H1 (cell line): ENCODE measurements at regions not wholly inside any gene's neighbourhood (a gene's known extent, or its start where the extent isn't known, plus 50 kb on each side); places are given as distances from the start of the nearest gene placed in this dataset.
A peak's percentile ranks its signal among the peaks of the same experiment; 100 is the strongest.

Source experiments
- CTCF ChIA-PET: fragments of 300-600 bp; sonication (Branson Sonifier 250); formaldehyde crosslinking; loops from one replicate; lab custom pipeline; 2021; ENCODE audit not compliant: partially characterized antibody; lab: Charles Lee
- POLR2A ChIA-PET: fragments of 300-600 bp; sonication (Branson Sonifier 250); formaldehyde crosslinking; loops from one replicate; lab custom pipeline; 2021; ENCODE audit warnings: inconsistent platforms; ENCODE audit not compliant: partially characterized antibody; lab: Charles Lee
- DNase-seq, 2 experiments: peaks; one replicate each; pipeline versions ENCODE4 v3.0.0 to v3.0.0-alpha.2; 2010 to 2022; ENCODE audit warnings: low spot score in 2 of 2, low read depth in 1 of 2, mixed read lengths in 1 of 2
- FAIRE-seq: peaks from 2 replicates; lab custom pipeline; 2011; peaks lifted over from hg19 to GRCh38; lab: Jason Lieb, UNC
- H2AFZ ChIP-seq: 2 replicates; pipeline ENCODE4 v1.8.1; 2012; ENCODE audit warnings: low read length, inconsistent platforms
- H2AK5ac ChIP-seq: 2 replicates; pipeline ENCODE4 v1.6.1; 2013; ENCODE audit warnings: low read depth, low read length
- H2BK120ac ChIP-seq: replicated peaks from 2 replicates; pipeline ENCODE3; 2013; ENCODE audit warnings: low read depth, low read length, inconsistent platforms
- H2BK12ac ChIP-seq: 2 replicates; pipeline ENCODE4 v1.6.1; 2013; ENCODE audit warnings: low read depth, low read length
- H2BK15ac ChIP-seq: 2 replicates; pipeline ENCODE4 v1.6.1; 2013; ENCODE audit warnings: low read length
- H2BK20ac ChIP-seq: 2 replicates; pipeline ENCODE4 v1.6.1; 2013; ENCODE audit warnings: low read length
- H2BK5ac ChIP-seq: 2 replicates; pipeline ENCODE4 v1.6.1; 2013; ENCODE audit warnings: low read depth, low read length
- H3K14ac ChIP-seq: 2 replicates; pipeline ENCODE4 v1.6.1; 2013; ENCODE audit warnings: inconsistent platforms; ENCODE audit not compliant: insufficient read length
- H3K18ac ChIP-seq: 2 replicates; pipeline ENCODE4 v1.6.1; 2013; ENCODE audit warnings: low read length; ENCODE audit errors: extremely low read depth
- H3K23ac ChIP-seq: 2 replicates; pipeline ENCODE4 v1.6.1; 2013; ENCODE audit warnings: inconsistent platforms; ENCODE audit not compliant: insufficient read length
- H3K23me2 ChIP-seq: 2 replicates; pipeline ENCODE4 v1.6.1; 2013; ENCODE audit warnings: low read depth, low read length
- H3K27ac ChIP-seq: 2 replicates; pipeline ENCODE4 v1.6.1; 2011; ENCODE audit warnings: low read depth, low read length, inconsistent platforms
- H3K27me3 ChIP-seq, 4 experiments: replicated peaks in 1 of 4; 1 replicate in 1 of 4; 2 replicates in 3 of 4; pipeline versions ENCODE4 v1.6.1 to v1.8.1; 2011 to 2013; ENCODE audit warnings: low read length in 3 of 4, mild to moderate bottlenecking in 3 of 4, inconsistent platforms in 2 of 4, mixed read lengths in 2 of 4, moderate library complexity in 1 of 4; ENCODE audit not compliant: control insufficient read depth in 3 of 4, insufficient read depth in 3 of 4; ENCODE audit errors: extremely low read depth in 1 of 4
- H3K36me3 ChIP-seq, 4 experiments: 2 replicates each; pipeline versions ENCODE4 v1.6.1 to v1.8.1; 2011 to 2013; ENCODE audit warnings: mild to moderate bottlenecking in 4 of 4, low read length in 3 of 4, moderate library complexity in 2 of 4, control low read depth in 1 of 4, inconsistent platforms in 1 of 4; ENCODE audit not compliant: insufficient read depth in 4 of 4, control insufficient read depth in 2 of 4
- H3K4ac ChIP-seq: replicated peaks from 2 replicates; pipeline ENCODE3; 2013; ENCODE audit warnings: low read length, low read depth, mixed read lengths, inconsistent platforms; ENCODE audit not compliant: insufficient read length
- H3K4me1 ChIP-seq, 4 experiments: replicated peaks in 1 of 4; 1 replicate in 1 of 4; 2 replicates in 3 of 4; pipeline versions ENCODE4 v1.6.1 to v1.8.1; 2011 to 2013; ENCODE audit warnings: low read length in 3 of 4, inconsistent platforms in 2 of 4, mixed read lengths in 1 of 4; ENCODE audit not compliant: insufficient read depth in 4 of 4, control insufficient read depth in 3 of 4
- H3K4me2 ChIP-seq, 2 experiments: 2 replicates each; pipeline versions ENCODE4 v1.6.1 to v1.8.1; 2011 to 2013; ENCODE audit warnings: low read depth in 2 of 2, low read length in 2 of 2, control low read depth in 1 of 2, inconsistent platforms in 1 of 2, mild to moderate bottlenecking in 1 of 2; ENCODE audit not compliant: insufficient read depth in 1 of 2
- H3K4me3 ChIP-seq, 4 experiments: fragments of 200-600, 300-600 bp in 1 of 4; sonication (generic), shearing (Covaris generic), sonication (Bioruptor Twin) in 1 of 4; 2 replicates each; pipeline versions ENCODE4 v1.5.1 to v1.8.1; 2011 to 2016; ENCODE audit warnings: low read length in 4 of 4, low read depth in 3 of 4, control low read depth in 2 of 4, inconsistent platforms in 2 of 4, mild to moderate bottlenecking in 2 of 4, mixed read lengths in 1 of 4, moderate library complexity in 1 of 4; ENCODE audit not compliant: insufficient read depth in 2 of 4; ENCODE audit errors: extremely low read depth in 1 of 4
- H3K56ac ChIP-seq: replicated peaks from 2 replicates; pipeline ENCODE3; 2013; ENCODE audit warnings: low read depth, mild to moderate bottlenecking, mixed read lengths, low read length, inconsistent platforms; ENCODE audit not compliant: insufficient read length
- H3K79me1 ChIP-seq: 2 replicates; pipeline ENCODE4 v1.6.1; 2013; ENCODE audit warnings: low read depth, low read length, control low read depth
- H3K79me2 ChIP-seq, 2 experiments: 2 replicates each; pipeline versions ENCODE4 v1.6.1 to v1.8.1; 2012 to 2013; ENCODE audit warnings: low read length in 2 of 2, mild to moderate bottlenecking in 2 of 2, inconsistent platforms in 1 of 2; ENCODE audit not compliant: insufficient read depth in 2 of 2, control insufficient read depth in 1 of 2
- H3K9ac ChIP-seq, 4 experiments: replicated peaks in 1 of 4; 1 replicate in 1 of 4; 2 replicates in 3 of 4; pipeline versions ENCODE4 v1.6.1 to v1.8.1; 2011 to 2013; ENCODE audit warnings: low read depth in 3 of 4, low read length in 3 of 4, control low read depth in 2 of 4, mild to moderate bottlenecking in 2 of 4, moderate library complexity in 2 of 4, inconsistent platforms in 1 of 4; ENCODE audit errors: extremely low read depth in 1 of 4
- H3K9me3 ChIP-seq, 2 experiments: 2 replicates each; pipeline versions ENCODE4 v1.6.1 to v1.8.1; 2012 to 2013; ENCODE audit warnings: mild to moderate bottlenecking in 2 of 2, moderate library complexity in 2 of 2, control low read depth in 1 of 2, inconsistent platforms in 1 of 2, low read depth in 1 of 2, low read length in 1 of 2, mixed read lengths in 1 of 2; ENCODE audit not compliant: insufficient read depth in 2 of 2
- H4K20me1 ChIP-seq, 2 experiments: replicated peaks in 1 of 2; 2 replicates each; pipeline versions ENCODE3 to v1.8.1; 2011 to 2013; ENCODE audit warnings: inconsistent platforms in 2 of 2, low read length in 2 of 2, mild to moderate bottlenecking in 1 of 2; ENCODE audit not compliant: insufficient read depth in 2 of 2, control insufficient read depth in 1 of 2
- H4K5ac ChIP-seq: 2 replicates; pipeline ENCODE4 v1.6.1; 2013; ENCODE audit warnings: low read length, low read depth, mixed read lengths, inconsistent platforms; ENCODE audit not compliant: insufficient read length
- H4K8ac ChIP-seq: 2 replicates; pipeline ENCODE4 v1.8.0; 2013; ENCODE audit warnings: mild to moderate bottlenecking, moderate library complexity, low read length, inconsistent platforms; ENCODE audit not compliant: insufficient read depth; ENCODE audit errors: extremely low read depth
- H4K91ac ChIP-seq: replicated peaks from 2 replicates; pipeline ENCODE3; 2013; ENCODE audit warnings: low read length, mixed read lengths, inconsistent platforms; ENCODE audit not compliant: insufficient read length
- CBX5 ChIP-seq: fragments of 300-800, 300-1000 bp; sonication (generic); IDR thresholded peaks from 2 replicates; pipeline ENCODE4 v1.7.1; 2016; ENCODE audit warnings: antibody characterized with exemption, low read length, low read depth
- EP300 ChIP-seq, 2 experiments: IDR thresholded peaks; 1 replicate in 1 of 2; 2 replicates in 1 of 2; pipeline ENCODE4 v1.6.1; 2011 to 2012; ENCODE audit warnings: low read depth in 2 of 2, low read length in 2 of 2, mild to moderate bottlenecking in 2 of 2, borderline replicate concordance in 1 of 2, inconsistent platforms in 1 of 2, moderate library complexity in 1 of 2
- GABPA ChIP-seq: IDR thresholded peaks from 2 replicates; pipeline ENCODE4 v1.6.1; 2011; ENCODE audit warnings: mild to moderate bottlenecking, low read length, moderate library complexity, borderline replicate concordance; ENCODE audit not compliant: insufficient read depth
- HDAC2 ChIP-seq, 2 experiments: fragments of 300-600 bp in 1 of 2; sonication (generic) in 1 of 2; IDR thresholded peaks; 2 replicates each; pipeline ENCODE4 v1.6.1; 2011 to 2012; ENCODE audit warnings: low read depth in 2 of 2, low read length in 2 of 2, mild to moderate bottlenecking in 2 of 2, moderate library complexity in 2 of 2, borderline replicate concordance in 1 of 2, inconsistent platforms in 1 of 2
- KDM5A ChIP-seq: fragments of 200-600 bp; IDR thresholded peaks from 2 replicates; pipeline ENCODE4 v1.7.1; 2012; ENCODE audit warnings: mild to moderate bottlenecking, low read length, inconsistent platforms, mixed read lengths
- MAFK ChIP-seq: IDR thresholded peaks from 2 replicates; pipeline ENCODE4 v1.6.1; 2012; ENCODE audit warnings: low read depth, mild to moderate bottlenecking, improper control_type of control experiment, low read length
- RBBP5 ChIP-seq: IDR thresholded peaks from 2 replicates; pipeline ENCODE4 v1.7.1; 2012; ENCODE audit warnings: low read depth, mild to moderate bottlenecking, inconsistent platforms, low read length, moderate library complexity, borderline replicate concordance
- SAP30 ChIP-seq: fragments of 300-600 bp; sonication (generic); IDR thresholded peaks from 2 replicates; pipeline ENCODE4 v1.7.1; 2012; ENCODE audit warnings: low read length, moderate library complexity, mild to moderate bottlenecking, inconsistent platforms; ENCODE audit not compliant: insufficient read depth, insufficient replicate concordance
- SIRT6 ChIP-seq: IDR thresholded peaks from one replicate; pipeline ENCODE4 v1.7.1; 2012; ENCODE audit warnings: low read length, inconsistent platforms
- SP2 ChIP-seq: IDR thresholded peaks from 2 replicates; pipeline ENCODE4 v1.6.1; 2012; ENCODE audit warnings: mild to moderate bottlenecking, low read length, inconsistent platforms
- WGBS, 2 experiments: shearing (Covaris generic) in 1 of 2; methylation state at CpG; one replicate each; pipeline versions ENCODE4 v1.1.6 to v1.1.7; 2013 to 2015; ENCODE audit warnings: low lambda C conversion rate in 2 of 2, mixed read lengths in 2 of 2, inconsistent platforms in 1 of 2, low coverage in 1 of 2, missing lambda C conversion rate in 1 of 2; ENCODE audit not compliant: insufficient replicate concordance in 2 of 2, insufficient coverage in 1 of 2, insufficient read length in 1 of 2; ENCODE audit errors: extremely low coverage in 1 of 2, missing lambda C conversion rate in 1 of 2; 5-methylcytosine and 5-hydroxymethylcytosine counted together
- TF ChIP-seq, protein P1 (sequence below): IDR thresholded peaks from 2 replicates; pipeline ENCODE4 v1.6.1; 2012; ENCODE audit warnings: low read length, inconsistent platforms

DNA sequence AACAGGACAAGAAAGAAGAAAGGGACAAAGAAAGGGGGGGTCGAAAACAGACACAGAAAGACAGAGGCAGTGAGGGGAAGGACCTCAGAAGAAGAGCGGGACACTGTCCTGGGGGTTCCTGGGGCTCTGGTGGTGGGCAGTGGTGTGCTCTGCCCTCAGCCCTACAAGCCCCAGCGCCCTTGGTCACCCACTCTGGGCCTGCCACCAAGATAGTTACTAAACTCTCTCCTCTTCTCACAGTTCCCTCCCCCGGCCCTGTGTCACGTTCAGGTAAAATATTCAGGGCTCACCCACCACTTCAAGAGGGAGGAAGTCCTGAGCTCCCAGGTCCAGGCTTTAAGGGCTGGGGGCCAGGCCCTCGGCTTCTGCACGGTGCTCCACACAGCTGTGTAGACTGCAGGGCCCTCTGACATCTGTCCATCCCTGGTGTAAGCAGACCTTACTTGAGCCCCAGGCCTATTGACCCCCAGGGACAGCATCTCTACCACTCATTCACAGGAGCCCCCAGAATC, 87.4 kb downstream of the MRPL14 start:
- Histone ChIP-seq H2AK5ac (no peak overlapping the region), H2AFZ (no peak overlapping the region), H2BK5ac (no peak overlapping the region), H3K36me3 (no peaks in the 10 kb centered on the region), H3K18ac (0 out of 2 replicates have a peak overlapping the region, but pooled peaks have one; percentile 32), H3K4me3 (no peak overlapping the region), H3K23me2 (peaks cover 8% of the 10 kb centered on the region), H3K27me3 (no peaks in the 10 kb centered on the region), H3K23ac (no peak overlapping the region), H3K9me3 (no peaks in the 10 kb centered on the region), H4K91ac (no peak overlapping the region), H3K27ac (no peak overlapping the region), H3K79me2 (no peaks in the 10 kb centered on the region), H3K4me1 (peaks cover 9 to 27% (median 15%) of the 10 kb centered on the region in 4 experiments), H2BK15ac (no peak overlapping the region), H4K5ac (no peak overlapping the region), H2BK120ac (no peak overlapping the region), H3K4me2 (no peak overlapping the region), H3K9ac (no peak overlapping the region), H2BK12ac (peak overlapping the region; percentile 84; the same call in 1 of the 2 replicates), H4K8ac (no peak overlapping the region), H4K20me1 (peaks cover 0 to 3% of the 10 kb centered on the region in 2 experiments), H2BK20ac (0 out of 2 replicates have a peak overlapping the region, but pooled peaks have one; percentile 86), H3K4ac (no peak overlapping the region), H3K56ac (no peak overlapping the region), H3K14ac (no peak overlapping the region), H3K79me1 (peaks cover 3% of the 10 kb centered on the region; the same call in 1 of the 2 replicates)
- CTCF ChIA-PET: interaction anchor here (0.8 to 3.1 kb wide), 9 partner anchors 8 to 263 kb away, joined by 3 to 19 read pairs (median 3); no protein-coding TSS in a partner anchor
- DNase-seq: no peak
- FAIRE-seq: no peak
- 88% methylated on average over 6 of the region's 7 CpGs; no CpG with 5 or more reads in 1 of the 2 experiments for WGBS, 2 experiments
- POLR2A ChIA-PET: interaction anchor here (1.0 to 6.3 kb wide), 5 partner anchors 10 to 269 kb away, joined by 3 to 35 read pairs (median 3); no protein-coding TSS in a partner anchor
- TF ChIP-seq CBX5 (no peak), EP300 (IDR thresholded peaks at IDR 0.05; ENCODE audit: borderline replicate concordance in 1 of 2, low read depth in 2 of 2, low read length in 2 of 2) (no peak), HDAC2 (IDR thresholded peaks at IDR 0.05; ENCODE audit: borderline replicate concordance in 1 of 2, low read depth in 2 of 2, low read length in 2 of 2) (no peak), KDM5A (no peak), MAFK (no peak), SP2 (no peak), GABPA (no peak), RBBP5 (no peak), SAP30 (no peak), SIRT6 (no peak)
- TF ChIP-seq, protein P1, sequence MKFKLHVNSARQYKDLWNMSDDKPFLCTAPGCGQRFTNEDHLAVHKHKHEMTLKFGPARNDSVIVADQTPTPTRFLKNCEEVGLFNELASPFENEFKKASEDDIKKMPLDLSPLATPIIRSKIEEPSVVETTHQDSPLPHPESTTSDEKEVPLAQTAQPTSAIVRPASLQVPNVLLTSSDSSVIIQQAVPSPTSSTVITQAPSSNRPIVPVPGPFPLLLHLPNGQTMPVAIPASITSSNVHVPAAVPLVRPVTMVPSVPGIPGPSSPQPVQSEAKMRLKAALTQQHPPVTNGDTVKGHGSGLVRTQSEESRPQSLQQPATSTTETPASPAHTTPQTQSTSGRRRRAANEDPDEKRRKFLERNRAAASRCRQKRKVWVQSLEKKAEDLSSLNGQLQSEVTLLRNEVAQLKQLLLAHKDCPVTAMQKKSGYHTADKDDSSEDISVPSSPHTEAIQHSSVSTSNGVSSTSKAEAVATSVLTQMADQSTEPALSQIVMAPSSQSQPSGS: no peak
